H1 (cell line): ENCODE measurements at regions not wholly inside any gene's neighbourhood (a gene's known extent, or its start where the extent isn't known, plus 50 kb on each side); places are given as distances from the start of the nearest gene placed in this dataset.

ENCODE experiments used
- ASH2L ChIP-seq: fragments of 200-600, 300-600 bp; sonication (generic); IDR thresholded peaks from one replicate; pipeline ENCODE4 v1.7.1; 2017; ENCODE audit warnings: low read length
- CEBPB ChIP-seq: IDR thresholded peaks from 2 replicates; pipeline ENCODE4 v1.6.1; 2012; ENCODE audit warnings: low read depth, low read length
- CTCF ChIP-seq, 3 experiments: IDR thresholded peaks; 1 replicate in 2 of 3; 2 replicates in 1 of 3; pipeline versions ENCODE4 v1.5.1 to v1.6.1; 2011; ENCODE audit warnings: low read length in 3 of 3, mild to moderate bottlenecking in 3 of 3, inconsistent platforms in 2 of 3, low read depth in 1 of 3, moderate library complexity in 1 of 3; ENCODE audit not compliant: insufficient read depth in 1 of 3; ENCODE audit errors: control extremely low read depth in 1 of 3
- EP300 ChIP-seq, 2 experiments: IDR thresholded peaks; 1 replicate in 1 of 2; 2 replicates in 1 of 2; pipeline ENCODE4 v1.6.1; 2011 to 2012; ENCODE audit warnings: low read depth in 2 of 2, low read length in 2 of 2, mild to moderate bottlenecking in 2 of 2, borderline replicate concordance in 1 of 2, inconsistent platforms in 1 of 2, moderate library complexity in 1 of 2
- EZH2 ChIP-seq: fragments of 200-600 bp; sonication (generic); IDR thresholded peaks from 2 replicates; pipeline ENCODE4 v1.7.1; 2012; ENCODE audit warnings: low read depth, mild to moderate bottlenecking, moderate library complexity, low read length, inconsistent platforms; ENCODE audit not compliant: severe bottlenecking
- POLR2AphosphoS5 ChIP-seq: IDR thresholded peaks from 2 replicates; pipeline ENCODE4 v1.6.1; 2011; ENCODE audit warnings: low read depth, low read length
- RNF2 ChIP-seq: fragments of 200-900, 300-1000 bp; sonication (generic); IDR thresholded peaks from 2 replicates; pipeline ENCODE4 v1.7.1; 2016; ENCODE audit warnings: borderline replicate concordance, low read depth, mild to moderate bottlenecking, antibody characterized with exemption, low read length; ENCODE audit not compliant: poor library complexity, severe bottlenecking; ENCODE audit errors: missing control alignments
- USF2 ChIP-seq: IDR thresholded peaks from 2 replicates; pipeline ENCODE4 v1.6.1; 2011; ENCODE audit warnings: low read length, improper control_type of control experiment

GRCh38 chr15:49789436-49789835 is 168.6 kb downstream of the DTWD1 start:
- TF ChIP-seq USF2 (no peak), CTCF (IDR thresholded peaks at IDR 0.05; ENCODE audit: control extremely low read depth in 1 of 3, insufficient read depth in 1 of 3, low read depth in 1 of 3, low read length in 3 of 3) (no peak), RNF2 (no peak), EZH2 (no peak), ASH2L (no peak), POLR2AphosphoS5 (no peak), EP300 (IDR thresholded peaks at IDR 0.05; ENCODE audit: borderline replicate concordance in 1 of 2, low read depth in 2 of 2, low read length in 2 of 2) (no peak), CEBPB (no peak)
